ENCODE measurements at regions not wholly inside any gene's neighbourhood (a gene's known extent, or its start where the extent isn't known, plus 50 kb on each side); places are given as distances from the start of the nearest gene placed in this dataset.

GRCh38 chr19:30671622-30672051 lies 299.5 kb downstream of the ZNF536 start:
- no peak overlapping the region for H2AFZ ChIP-seq
- H3F3A ChIP-seq (replicated peaks; ENCODE audit: low read depth): no peaks in the 10 kb centered on the region
- ATAC-seq: no peak
- no peaks in the 10 kb centered on the region; the same call in 1 of the 2 replicates for H3K4me1 ChIP-seq (ENCODE audit: insufficient read depth)
- peaks cover 10% of the 10 kb centered on the region for H3K27me3 Mint-ChIP-seq (ENCODE audit: insufficient read depth, low read depth, poor library complexity)
- H3K9me3 Mint-ChIP-seq: no peaks in the 10 kb centered on the region
- no peak overlapping the region for H3K4me3 Mint-ChIP-seq
- H3K36me3 Mint-ChIP-seq (ENCODE audit: low read depth): no peaks in the 10 kb centered on the region
- no peaks in the 10 kb centered on the region for H4K20me1 ChIP-seq (replicated peaks; ENCODE audit: insufficient read depth)
- H3K4me3 ChIP-seq: no peak overlapping the region
- TF ChIP-seq ZNF331 (CRISPR knock-in tag; IDR thresholded peaks at IDR 0.05; ENCODE audit: low read depth) (no peak), EZH2 (IDR thresholded peaks at IDR 0.05; ENCODE audit: low read depth, unreplicated experiment) (no peak), NANOG (IDR thresholded peaks at IDR 0.05; ENCODE audit: borderline replicate concordance) (no peak), EZH2phosphoT487 (IDR thresholded peaks at IDR 0.05; ENCODE audit: unreplicated experiment) (no peak), ZNF114 (CRISPR knock-in tag; IDR thresholded peaks at IDR 0.05) (no peak), POLR2AphosphoS5 (IDR thresholded peaks at IDR 0.05; ENCODE audit: low read depth) (no peak), ZNF462 (CRISPR knock-in tag; IDR thresholded peaks at IDR 0.05) (no peak), JUNB (IDR thresholded peaks at IDR 0.05; ENCODE audit: unreplicated experiment) (no peak), STAT1 (IDR thresholded peaks at IDR 0.05; ENCODE audit: unreplicated experiment) (no peak), CREB1 (CRISPR knock-in tag; IDR thresholded peaks at IDR 0.05; ENCODE audit: low read depth) (no peak)
- TF ChIP-seq, protein P1, sequence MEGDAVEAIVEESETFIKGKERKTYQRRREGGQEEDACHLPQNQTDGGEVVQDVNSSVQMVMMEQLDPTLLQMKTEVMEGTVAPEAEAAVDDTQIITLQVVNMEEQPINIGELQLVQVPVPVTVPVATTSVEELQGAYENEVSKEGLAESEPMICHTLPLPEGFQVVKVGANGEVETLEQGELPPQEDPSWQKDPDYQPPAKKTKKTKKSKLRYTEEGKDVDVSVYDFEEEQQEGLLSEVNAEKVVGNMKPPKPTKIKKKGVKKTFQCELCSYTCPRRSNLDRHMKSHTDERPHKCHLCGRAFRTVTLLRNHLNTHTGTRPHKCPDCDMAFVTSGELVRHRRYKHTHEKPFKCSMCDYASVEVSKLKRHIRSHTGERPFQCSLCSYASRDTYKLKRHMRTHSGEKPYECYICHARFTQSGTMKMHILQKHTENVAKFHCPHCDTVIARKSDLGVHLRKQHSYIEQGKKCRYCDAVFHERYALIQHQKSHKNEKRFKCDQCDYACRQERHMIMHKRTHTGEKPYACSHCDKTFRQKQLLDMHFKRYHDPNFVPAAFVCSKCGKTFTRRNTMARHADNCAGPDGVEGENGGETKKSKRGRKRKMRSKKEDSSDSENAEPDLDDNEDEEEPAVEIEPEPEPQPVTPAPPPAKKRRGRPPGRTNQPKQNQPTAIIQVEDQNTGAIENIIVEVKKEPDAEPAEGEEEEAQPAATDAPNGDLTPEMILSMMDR (conservative IDR thresholded peaks at IDR 0.05; ENCODE audit: low read depth in 2 of 2): no peak
- TF ChIP-seq, protein P2, sequence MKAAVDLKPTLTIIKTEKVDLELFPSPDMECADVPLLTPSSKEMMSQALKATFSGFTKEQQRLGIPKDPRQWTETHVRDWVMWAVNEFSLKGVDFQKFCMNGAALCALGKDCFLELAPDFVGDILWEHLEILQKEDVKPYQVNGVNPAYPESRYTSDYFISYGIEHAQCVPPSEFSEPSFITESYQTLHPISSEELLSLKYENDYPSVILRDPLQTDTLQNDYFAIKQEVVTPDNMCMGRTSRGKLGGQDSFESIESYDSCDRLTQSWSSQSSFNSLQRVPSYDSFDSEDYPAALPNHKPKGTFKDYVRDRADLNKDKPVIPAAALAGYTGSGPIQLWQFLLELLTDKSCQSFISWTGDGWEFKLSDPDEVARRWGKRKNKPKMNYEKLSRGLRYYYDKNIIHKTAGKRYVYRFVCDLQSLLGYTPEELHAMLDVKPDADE (IDR thresholded peaks at IDR 0.05): no peak
- TF ChIP-seq, protein P3, sequence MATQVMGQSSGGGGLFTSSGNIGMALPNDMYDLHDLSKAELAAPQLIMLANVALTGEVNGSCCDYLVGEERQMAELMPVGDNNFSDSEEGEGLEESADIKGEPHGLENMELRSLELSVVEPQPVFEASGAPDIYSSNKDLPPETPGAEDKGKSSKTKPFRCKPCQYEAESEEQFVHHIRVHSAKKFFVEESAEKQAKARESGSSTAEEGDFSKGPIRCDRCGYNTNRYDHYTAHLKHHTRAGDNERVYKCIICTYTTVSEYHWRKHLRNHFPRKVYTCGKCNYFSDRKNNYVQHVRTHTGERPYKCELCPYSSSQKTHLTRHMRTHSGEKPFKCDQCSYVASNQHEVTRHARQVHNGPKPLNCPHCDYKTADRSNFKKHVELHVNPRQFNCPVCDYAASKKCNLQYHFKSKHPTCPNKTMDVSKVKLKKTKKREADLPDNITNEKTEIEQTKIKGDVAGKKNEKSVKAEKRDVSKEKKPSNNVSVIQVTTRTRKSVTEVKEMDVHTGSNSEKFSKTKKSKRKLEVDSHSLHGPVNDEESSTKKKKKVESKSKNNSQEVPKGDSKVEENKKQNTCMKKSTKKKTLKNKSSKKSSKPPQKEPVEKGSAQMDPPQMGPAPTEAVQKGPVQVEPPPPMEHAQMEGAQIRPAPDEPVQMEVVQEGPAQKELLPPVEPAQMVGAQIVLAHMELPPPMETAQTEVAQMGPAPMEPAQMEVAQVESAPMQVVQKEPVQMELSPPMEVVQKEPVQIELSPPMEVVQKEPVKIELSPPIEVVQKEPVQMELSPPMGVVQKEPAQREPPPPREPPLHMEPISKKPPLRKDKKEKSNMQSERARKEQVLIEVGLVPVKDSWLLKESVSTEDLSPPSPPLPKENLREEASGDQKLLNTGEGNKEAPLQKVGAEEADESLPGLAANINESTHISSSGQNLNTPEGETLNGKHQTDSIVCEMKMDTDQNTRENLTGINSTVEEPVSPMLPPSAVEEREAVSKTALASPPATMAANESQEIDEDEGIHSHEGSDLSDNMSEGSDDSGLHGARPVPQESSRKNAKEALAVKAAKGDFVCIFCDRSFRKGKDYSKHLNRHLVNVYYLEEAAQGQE (IDR thresholded peaks at IDR 0.05; ENCODE audit: unreplicated experiment): no peak
- peaks cover 4% of the 10 kb centered on the region for H3K4me1 Mint-ChIP-seq
- no peak overlapping the region for H3K4me2 ChIP-seq
- no peaks in the 10 kb centered on the region for H3K27me3 ChIP-seq (ENCODE audit: insufficient read depth)
- H3K79me2 ChIP-seq (replicated peaks; ENCODE audit: insufficient read depth): no peaks in the 10 kb centered on the region
- H3K27ac Mint-ChIP-seq: no peak overlapping the region
- DNase-seq (ENCODE audit: low spot score): no peak
- no peak overlapping the region for H3K27ac ChIP-seq (ENCODE audit: low read depth)
- no peaks in the 10 kb centered on the region for H3K36me3 ChIP-seq (ENCODE audit: insufficient read depth)
- no peaks in the 10 kb centered on the region for H3K9me2 ChIP-seq (ENCODE audit: insufficient read depth)
